Osteoblast (primary cell): ENCODE measurements at regions not wholly inside any gene's neighbourhood (a gene's known extent, or its start where the extent isn't known, plus 50 kb on each side); places are given as distances from the start of the nearest gene placed in this dataset.

Experiments
- DNase-seq: peaks from one replicate; pipeline ENCODE4 v3.0.0; 2011; ENCODE audit warnings: low spot score, mixed read lengths; ENCODE audit not compliant: insufficient read length; ENCODE audit errors: missing footprints
- H2AFZ ChIP-seq: 2 replicates; pipeline ENCODE4 v1.6.0; 2011; ENCODE audit warnings: mild to moderate bottlenecking, low read length
- H3K27ac ChIP-seq: 2 replicates; pipeline ENCODE4 v1.5.1; 2011; ENCODE audit warnings: mild to moderate bottlenecking, low read depth, low read length, moderate library complexity
- H3K27me3 ChIP-seq: 2 replicates; pipeline ENCODE4 v1.6.0; 2012; ENCODE audit warnings: mild to moderate bottlenecking, control low read depth, inconsistent platforms, low read length, moderate library complexity; ENCODE audit not compliant: insufficient read depth
- H3K36me3 ChIP-seq: 2 replicates; pipeline ENCODE4 v1.5.1; 2011; ENCODE audit warnings: mild to moderate bottlenecking, low read length, control low read depth, moderate library complexity; ENCODE audit not compliant: insufficient read depth
- H3K4me1 ChIP-seq: 2 replicates; pipeline ENCODE4 v1.5.1; 2011; ENCODE audit warnings: mild to moderate bottlenecking, low read length, control low read depth, moderate library complexity; ENCODE audit not compliant: insufficient read depth
- H3K4me2 ChIP-seq: 2 replicates; pipeline ENCODE4 v1.6.0; 2011; ENCODE audit warnings: mild to moderate bottlenecking, low read length; ENCODE audit not compliant: insufficient read depth
- H3K4me3 ChIP-seq: fragments of 200-600 bp; sonication (generic); 3 replicates; pipeline ENCODE4 v1.5.1; 2012; ENCODE audit warnings: mild to moderate bottlenecking, low read length, inconsistent platforms; ENCODE audit not compliant: insufficient read depth
- H3K79me2 ChIP-seq: 2 replicates; pipeline ENCODE4 v1.6.0; 2012; ENCODE audit warnings: mild to moderate bottlenecking, low read length, control low read depth, inconsistent platforms; ENCODE audit not compliant: insufficient read depth
- H3K9me3 ChIP-seq: 2 replicates; pipeline ENCODE4 v1.5.1; 2011; ENCODE audit warnings: low read depth, low read length, control low read depth
- H4K20me1 ChIP-seq: 2 replicates; pipeline ENCODE4 v1.6.0; 2012; ENCODE audit warnings: mild to moderate bottlenecking, low read length, control low read depth; ENCODE audit not compliant: insufficient read depth
- TF ChIP-seq, protein P1 (sequence below): IDR thresholded peaks from 2 replicates; pipeline ENCODE4 v1.5.1; 2011; ENCODE audit warnings: mild to moderate bottlenecking, low read depth, low read length, moderate library complexity; ENCODE audit errors: extremely low read depth

DNA sequence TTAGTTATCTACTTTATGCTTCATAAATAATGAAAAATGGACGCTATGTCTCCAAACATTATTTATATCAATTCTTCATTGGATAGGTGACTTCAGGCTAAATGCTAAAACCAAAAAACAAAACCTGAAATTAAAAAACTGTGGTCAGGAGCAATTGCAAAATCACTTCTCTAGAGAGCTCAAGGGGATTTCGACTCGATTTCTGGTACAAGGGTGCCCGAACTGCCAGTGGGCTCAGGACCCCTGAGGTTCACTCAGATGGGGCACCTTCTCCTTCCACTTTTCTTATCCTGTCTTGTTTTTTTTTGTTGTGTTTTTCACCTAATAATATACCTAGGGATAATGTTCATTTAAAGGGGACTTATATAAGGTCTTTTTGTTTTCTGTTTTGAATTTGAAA, 65.8 kb upstream of the CELF4 start:
- Histone ChIP-seq H4K20me1 (no peaks in the 10 kb centered on the region), H2AFZ (no peak overlapping the region), H3K4me2 (no peak overlapping the region), H3K79me2 (no peaks in the 10 kb centered on the region), H3K36me3 (no peaks in the 10 kb centered on the region), H3K4me1 (no peaks in the 10 kb centered on the region), H3K9me3 (no peaks in the 10 kb centered on the region), H3K27ac (no peak overlapping the region), H3K27me3 (no peaks in the 10 kb centered on the region), H3K4me3 (no peak overlapping the region)
- no peak for DNase-seq
- TF ChIP-seq, protein P1, sequence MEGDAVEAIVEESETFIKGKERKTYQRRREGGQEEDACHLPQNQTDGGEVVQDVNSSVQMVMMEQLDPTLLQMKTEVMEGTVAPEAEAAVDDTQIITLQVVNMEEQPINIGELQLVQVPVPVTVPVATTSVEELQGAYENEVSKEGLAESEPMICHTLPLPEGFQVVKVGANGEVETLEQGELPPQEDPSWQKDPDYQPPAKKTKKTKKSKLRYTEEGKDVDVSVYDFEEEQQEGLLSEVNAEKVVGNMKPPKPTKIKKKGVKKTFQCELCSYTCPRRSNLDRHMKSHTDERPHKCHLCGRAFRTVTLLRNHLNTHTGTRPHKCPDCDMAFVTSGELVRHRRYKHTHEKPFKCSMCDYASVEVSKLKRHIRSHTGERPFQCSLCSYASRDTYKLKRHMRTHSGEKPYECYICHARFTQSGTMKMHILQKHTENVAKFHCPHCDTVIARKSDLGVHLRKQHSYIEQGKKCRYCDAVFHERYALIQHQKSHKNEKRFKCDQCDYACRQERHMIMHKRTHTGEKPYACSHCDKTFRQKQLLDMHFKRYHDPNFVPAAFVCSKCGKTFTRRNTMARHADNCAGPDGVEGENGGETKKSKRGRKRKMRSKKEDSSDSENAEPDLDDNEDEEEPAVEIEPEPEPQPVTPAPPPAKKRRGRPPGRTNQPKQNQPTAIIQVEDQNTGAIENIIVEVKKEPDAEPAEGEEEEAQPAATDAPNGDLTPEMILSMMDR = no peak

DNA sequence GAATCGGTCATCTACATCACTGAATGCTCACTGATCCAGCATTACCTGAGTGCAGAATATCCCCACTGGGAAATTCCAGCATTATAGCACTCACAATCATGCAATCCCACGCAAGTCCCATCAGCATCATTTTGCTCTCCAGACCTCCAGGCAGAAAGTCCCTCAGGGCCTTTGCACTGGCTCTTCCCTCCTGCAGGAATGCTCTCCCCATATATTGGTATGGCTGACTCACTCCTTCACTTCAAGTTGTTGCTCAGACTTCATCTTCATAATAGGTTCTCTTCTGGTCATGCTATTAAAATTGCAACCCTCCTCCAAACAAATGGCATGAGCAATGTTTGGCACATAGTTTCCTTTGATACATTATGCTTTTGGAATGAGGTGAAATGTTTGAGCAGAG, 64.7 kb upstream of the CELF4 start:
- no peak for DNase-seq
- H3K4me2 ChIP-seq = no peak overlapping the region
- H3K9me3 ChIP-seq = no peaks in the 10 kb centered on the region
- no peaks in the 10 kb centered on the region for H3K27me3 ChIP-seq
- H3K36me3 ChIP-seq = no peaks in the 10 kb centered on the region
- no peaks in the 10 kb centered on the region for H3K79me2 ChIP-seq
- no peaks in the 10 kb centered on the region for H3K4me1 ChIP-seq
- H2AFZ ChIP-seq = no peak overlapping the region
- H3K27ac ChIP-seq = no peak overlapping the region
- H3K4me3 ChIP-seq = no peak overlapping the region
- TF ChIP-seq, protein P1 = no peak
- no peaks in the 10 kb centered on the region for H4K20me1 ChIP-seq

DNA sequence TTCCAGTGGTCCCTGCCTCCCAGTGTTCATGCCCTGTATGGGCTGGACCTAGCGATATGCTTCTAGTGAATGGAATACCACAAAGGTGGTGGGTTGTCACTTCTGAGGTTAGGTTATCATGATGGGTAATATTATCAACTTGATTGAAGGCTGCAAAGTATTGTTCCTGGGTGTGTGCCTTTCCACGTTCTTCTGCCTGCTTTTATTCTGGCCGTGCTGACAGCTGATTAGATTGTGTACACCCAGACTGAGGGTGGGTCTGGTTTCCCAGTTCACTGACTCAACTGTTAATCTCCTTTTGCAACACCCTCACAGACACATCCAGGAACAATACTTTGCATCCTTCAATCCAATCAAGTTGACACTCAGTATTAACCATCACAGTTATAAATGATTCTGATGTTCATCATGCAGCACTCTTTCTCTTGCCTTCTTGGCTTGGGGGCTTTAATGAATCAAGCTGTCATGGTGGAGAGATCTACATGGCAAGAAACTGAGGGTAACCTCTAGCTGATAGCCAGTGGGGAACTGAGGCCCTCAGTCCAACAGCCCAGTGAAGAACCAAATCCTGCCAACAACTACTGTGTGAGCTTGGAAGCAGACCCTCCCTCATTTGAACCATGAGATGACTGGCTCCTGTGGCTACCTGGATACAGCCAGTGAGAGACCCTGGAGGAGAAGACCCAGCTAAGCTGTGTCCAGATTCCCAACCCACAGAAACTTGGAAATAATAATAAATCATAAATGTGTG, 63.0 kb upstream of the CELF4 start:
- Histone ChIP-seq H3K4me3 (no peak overlapping the region), H3K36me3 (no peaks in the 10 kb centered on the region), H3K27ac (no peak overlapping the region), H3K4me2 (no peak overlapping the region), H3K4me1 (no peaks in the 10 kb centered on the region), H3K79me2 (no peaks in the 10 kb centered on the region), H4K20me1 (no peaks in the 10 kb centered on the region), H2AFZ (no peak overlapping the region), H3K27me3 (no peaks in the 10 kb centered on the region), H3K9me3 (no peaks in the 10 kb centered on the region)
- TF ChIP-seq, protein P1 = no peak
- DNase-seq = no peak

DNA sequence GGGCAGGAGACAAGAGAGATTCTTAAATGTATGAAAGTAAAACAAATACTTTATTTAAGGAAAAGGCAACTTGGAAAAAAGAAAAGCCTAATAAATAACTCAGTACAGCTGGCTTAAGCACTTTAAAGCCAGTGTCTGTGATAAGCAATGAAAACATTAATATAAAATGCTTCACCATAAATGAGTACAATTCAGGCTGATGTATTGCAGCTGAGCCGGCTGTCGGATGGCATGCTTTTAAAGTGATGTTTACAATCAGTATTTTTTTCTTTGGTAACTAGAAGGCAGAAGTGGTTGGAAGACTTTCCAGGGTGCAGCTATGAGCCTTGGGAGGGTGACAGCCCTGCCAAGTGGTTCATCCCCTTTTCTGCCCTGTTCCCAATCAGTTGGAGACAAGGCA, 58.7 kb upstream of the CELF4 start:
- H3K4me2 ChIP-seq = no peak overlapping the region
- no peaks in the 10 kb centered on the region for H3K36me3 ChIP-seq
- no peaks in the 10 kb centered on the region for H4K20me1 ChIP-seq
- no peaks in the 10 kb centered on the region for H3K9me3 ChIP-seq
- H3K27ac ChIP-seq = no peak overlapping the region
- DNase-seq = no peak
- TF ChIP-seq, protein P1 = no peak
- no peak overlapping the region for H3K4me3 ChIP-seq
- no peaks in the 10 kb centered on the region for H3K79me2 ChIP-seq
- no peak overlapping the region for H2AFZ ChIP-seq
- no peaks in the 10 kb centered on the region for H3K27me3 ChIP-seq
- H3K4me1 ChIP-seq = no peaks in the 10 kb centered on the region
